ENCODE measurements at regions not wholly inside any gene's neighbourhood (a gene's known extent, or its start where the extent isn't known, plus 50 kb on each side); places are given as distances from the start of the nearest gene placed in this dataset.
"Not testable (repeated sequence)": the region's sequence is repeated elsewhere in the genome, so short reads cannot be mapped to it uniquely, and the experiment has no call there.

DNA sequence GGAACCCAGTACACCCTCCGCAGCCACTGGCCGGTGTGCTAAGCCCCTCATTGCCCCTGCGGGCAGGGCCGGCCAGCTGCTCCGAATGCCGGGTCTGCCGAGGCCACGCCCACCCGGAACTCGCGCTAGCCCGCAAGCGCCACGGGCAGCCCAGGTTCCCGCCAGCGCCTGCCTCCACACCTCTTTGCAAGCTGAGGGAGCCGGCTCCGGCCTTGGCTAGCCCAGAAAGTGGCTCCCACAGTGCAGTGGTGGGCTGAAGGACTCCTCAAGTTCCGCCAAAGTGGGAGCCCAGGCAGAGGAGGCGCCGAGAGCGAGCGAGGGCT lies 81.4 kb upstream of the BCHE start:
- intact Hi-C loops (cut with micrococcal nuclease): no loop called here
- TF ChIP-seq EZH2 (IDR thresholded peaks at IDR 0.05; ENCODE audit: low read length, unreplicated experiment) (no peak), EZH2phosphoT487 (IDR thresholded peaks at IDR 0.05; ENCODE audit: borderline replicate concordance, low read length) (no peak)
- TF ChIP-seq, protein P1, sequence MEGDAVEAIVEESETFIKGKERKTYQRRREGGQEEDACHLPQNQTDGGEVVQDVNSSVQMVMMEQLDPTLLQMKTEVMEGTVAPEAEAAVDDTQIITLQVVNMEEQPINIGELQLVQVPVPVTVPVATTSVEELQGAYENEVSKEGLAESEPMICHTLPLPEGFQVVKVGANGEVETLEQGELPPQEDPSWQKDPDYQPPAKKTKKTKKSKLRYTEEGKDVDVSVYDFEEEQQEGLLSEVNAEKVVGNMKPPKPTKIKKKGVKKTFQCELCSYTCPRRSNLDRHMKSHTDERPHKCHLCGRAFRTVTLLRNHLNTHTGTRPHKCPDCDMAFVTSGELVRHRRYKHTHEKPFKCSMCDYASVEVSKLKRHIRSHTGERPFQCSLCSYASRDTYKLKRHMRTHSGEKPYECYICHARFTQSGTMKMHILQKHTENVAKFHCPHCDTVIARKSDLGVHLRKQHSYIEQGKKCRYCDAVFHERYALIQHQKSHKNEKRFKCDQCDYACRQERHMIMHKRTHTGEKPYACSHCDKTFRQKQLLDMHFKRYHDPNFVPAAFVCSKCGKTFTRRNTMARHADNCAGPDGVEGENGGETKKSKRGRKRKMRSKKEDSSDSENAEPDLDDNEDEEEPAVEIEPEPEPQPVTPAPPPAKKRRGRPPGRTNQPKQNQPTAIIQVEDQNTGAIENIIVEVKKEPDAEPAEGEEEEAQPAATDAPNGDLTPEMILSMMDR (conservative IDR thresholded peaks at IDR 0.05; ENCODE audit: low read depth, low read length): no peak
- Histone ChIP-seq H3K9ac (ENCODE audit: low read length) (no peak overlapping the region), H3K9me3 (ENCODE audit: low read length) (no peaks in the 10 kb centered on the region), H3K4me3 (ENCODE audit: low read length) (no peak overlapping the region), H3K27me3 (ENCODE audit: low read length) (no peaks in the 10 kb centered on the region), H3F3A (ENCODE audit: low read length, unreplicated experiment) (no peaks in the 10 kb centered on the region), H3K27ac (ENCODE audit: low read length) (no peak overlapping the region), H3K36me3 (ENCODE audit: low read depth, low read length) (no peaks in the 10 kb centered on the region), H3K9me2 (replicated peaks; ENCODE audit: low read length) (no peaks in the 10 kb centered on the region), H3K4me1 (ENCODE audit: insufficient read depth, low read length) (no peaks in the 10 kb centered on the region), H3K4me2 (ENCODE audit: low read length) (no peak overlapping the region), H2AFZ (ENCODE audit: low read length) (no peak overlapping the region), H4K20me1 (ENCODE audit: low read length) (no peaks in the 10 kb centered on the region), H3K79me2 (ENCODE audit: low read length) (no peaks in the 10 kb centered on the region)
- no TSS peak for BruUV-seq (replicated peaks)
- ATAC-seq (no peak), DNase-seq (no peak)
- ChIA-PET POLR2A (ENCODE audit: unreplicated experiment) (no interaction called here), CTCF (no interaction called here)

DNA sequence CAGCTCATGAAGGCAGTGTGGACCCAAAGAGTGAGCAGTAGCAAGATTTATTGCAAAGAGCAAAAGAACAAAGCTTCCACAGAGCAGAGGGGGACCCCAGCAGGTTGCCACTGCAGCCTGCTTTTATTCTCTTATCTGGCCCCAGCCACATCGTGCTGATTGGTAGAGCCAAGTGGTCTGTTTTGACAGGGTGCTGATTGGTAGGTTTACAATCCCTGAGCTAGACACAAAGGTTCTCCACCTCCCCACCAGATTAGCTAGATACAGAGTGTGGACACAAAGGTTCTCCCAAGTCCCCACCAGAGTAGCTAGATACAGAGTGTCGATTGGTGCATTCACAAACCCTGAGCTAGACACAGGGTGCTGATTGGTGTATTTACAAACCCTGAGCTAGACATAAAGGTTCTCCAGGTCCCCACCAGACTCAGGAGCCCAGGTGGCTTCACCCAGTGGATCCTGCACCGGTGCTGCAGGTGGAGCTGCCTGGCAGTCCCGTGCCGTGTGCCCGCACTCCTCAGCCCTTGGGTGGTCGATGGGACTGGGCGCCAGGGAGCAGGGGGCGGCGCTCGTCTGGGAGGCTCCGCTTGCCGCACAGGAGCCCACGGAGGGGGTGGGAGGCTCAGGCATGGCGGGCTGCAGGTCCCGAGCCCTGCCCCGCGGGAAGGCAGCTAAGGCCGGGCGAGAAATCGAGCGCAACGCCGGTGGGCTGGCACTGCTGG lies 80.9 kb upstream of the BCHE start:
- H3K4me1 ChIP-seq (ENCODE audit: insufficient read depth, low read length); H3K27me3 ChIP-seq (ENCODE audit: low read length); H3K4me2 ChIP-seq (ENCODE audit: low read length); H3K27ac ChIP-seq (ENCODE audit: low read length); H3K4me3 ChIP-seq (ENCODE audit: low read length); BruUV-seq (replicated peaks); ATAC-seq; H3F3A ChIP-seq (ENCODE audit: low read length, unreplicated experiment); CTCF ChIA-PET; DNase-seq; H3K79me2 ChIP-seq (ENCODE audit: low read length); H3K9me2 ChIP-seq (replicated peaks; ENCODE audit: low read length); H3K9me3 ChIP-seq (ENCODE audit: low read length); intact Hi-C loops (cut with micrococcal nuclease); H2AFZ ChIP-seq (ENCODE audit: low read length); H3K9ac ChIP-seq (ENCODE audit: low read length); H4K20me1 ChIP-seq (ENCODE audit: low read length); H3K36me3 ChIP-seq (ENCODE audit: low read depth, low read length); POLR2A ChIA-PET (ENCODE audit: unreplicated experiment): not testable (repeated sequence)

DNA sequence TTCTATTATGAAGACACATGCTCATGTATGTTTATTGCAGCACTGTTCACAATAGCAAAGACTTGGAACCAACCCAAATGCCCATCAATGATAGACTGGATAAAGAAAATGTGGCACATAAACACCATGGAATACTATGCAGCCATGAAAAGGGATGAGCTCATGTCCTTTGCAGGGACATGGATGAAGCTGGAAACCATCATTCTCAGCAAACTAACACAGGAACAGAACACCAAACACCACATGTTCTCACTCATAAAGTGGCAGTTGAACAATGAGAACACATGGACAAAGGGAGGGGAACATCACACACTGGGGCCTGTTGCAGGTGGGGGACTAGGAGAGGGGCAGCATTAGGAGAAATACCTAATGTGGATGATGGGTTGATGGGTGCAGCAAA lies 77.9 kb upstream of the BCHE start:
- POLR2A ChIA-PET (ENCODE audit: unreplicated experiment): not testable (repeated sequence)

More for the DNA sequence above, 77.9 kb upstream of the BCHE start:
- H3K27ac ChIP-seq (ENCODE audit: low read length); H3K4me3 ChIP-seq (ENCODE audit: low read length); BruUV-seq (replicated peaks); DNase-seq; intact Hi-C loops (cut with micrococcal nuclease); H3K27me3 ChIP-seq (ENCODE audit: low read length); H3K36me3 ChIP-seq (ENCODE audit: low read depth, low read length); H2AFZ ChIP-seq (ENCODE audit: low read length); H3K4me1 ChIP-seq (ENCODE audit: insufficient read depth, low read length); H3F3A ChIP-seq (ENCODE audit: low read length, unreplicated experiment); H3K9me3 ChIP-seq (ENCODE audit: low read length); ATAC-seq; H3K79me2 ChIP-seq (ENCODE audit: low read length); H4K20me1 ChIP-seq (ENCODE audit: low read length); H3K9ac ChIP-seq (ENCODE audit: low read length); H3K4me2 ChIP-seq (ENCODE audit: low read length); H3K9me2 ChIP-seq (replicated peaks; ENCODE audit: low read length); CTCF ChIA-PET: not testable (repeated sequence)
